ENCODE measurements at regions not wholly inside any gene's neighbourhood (a gene's known extent, or its start where the extent isn't known, plus 50 kb on each side); places are given as distances from the start of the nearest gene placed in this dataset.

- DNase-seq, result no peak
- no peak for TF ChIP-seq POLR2A (IDR thresholded peaks at IDR 0.05; ENCODE audit: low read length)
- TF ChIP-seq GATA1 (IDR thresholded peaks at IDR 0.05; ENCODE audit: low read depth, low read length), result no peak
Measured at GRCh38 chr3:34365771-34366170, 567.3 kb downstream of the PDCD6IP start.

- no peak for TF ChIP-seq POLR2A (IDR thresholded peaks at IDR 0.05; ENCODE audit: low read length)
- no peak for TF ChIP-seq GATA1 (IDR thresholded peaks at IDR 0.05; ENCODE audit: low read depth, low read length)
- DNase-seq, result no peak
Measured at GRCh38 chr3:34367521-34367920, 569.1 kb downstream of the PDCD6IP start.

DNA sequence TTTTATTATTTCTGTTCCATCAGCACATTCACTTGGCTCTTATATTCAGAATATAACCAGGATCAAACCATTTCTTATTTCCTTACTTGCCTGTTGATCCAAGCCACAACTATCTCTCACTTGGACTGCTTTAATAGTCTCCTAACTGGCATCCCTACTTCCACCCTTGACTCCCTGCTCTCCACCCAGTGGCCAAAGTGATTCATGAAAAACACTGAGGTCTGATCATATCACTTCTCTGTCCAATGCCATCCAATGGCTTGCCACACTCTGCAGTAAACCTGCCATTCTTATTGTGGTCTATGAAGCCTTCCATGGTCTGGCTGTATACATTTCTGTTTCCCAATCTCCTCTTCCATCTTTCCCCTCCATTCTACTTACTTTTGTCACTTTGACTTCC lies 576.1 kb downstream of the PDCD6IP start:
- no peak for DNase-seq
- TF ChIP-seq GATA1 (IDR thresholded peaks at IDR 0.05; ENCODE audit: low read depth, low read length) (no peak), POLR2A (IDR thresholded peaks at IDR 0.05; ENCODE audit: low read length) (no peak)

GRCh38 chr3:34376691-34377090 lies 578.3 kb downstream of the PDCD6IP start:
- TF ChIP-seq POLR2A (IDR thresholded peaks at IDR 0.05; ENCODE audit: low read length) (no peak), GATA1 (IDR thresholded peaks at IDR 0.05; ENCODE audit: low read depth, low read length) (no peak)
- no peak for DNase-seq

- no peak for TF ChIP-seq GATA1 (IDR thresholded peaks at IDR 0.05; ENCODE audit: low read depth, low read length)
- no peak for TF ChIP-seq POLR2A (IDR thresholded peaks at IDR 0.05; ENCODE audit: low read length)
- DNase-seq, result no peak
Measured at GRCh38 chr3:34377961-34378360, 579.5 kb downstream of the PDCD6IP start.

GRCh38 chr3:34381243-34381642 lies 582.8 kb downstream of the PDCD6IP start:
- TF ChIP-seq POLR2A (IDR thresholded peaks at IDR 0.05; ENCODE audit: low read length) (no peak), GATA1 (IDR thresholded peaks at IDR 0.05; ENCODE audit: low read depth, low read length) (no peak)
- DNase-seq, result no peak

GRCh38 chr3:34382859-34383258 lies 584.4 kb downstream of the PDCD6IP start:
- no peak for DNase-seq

GRCh38 chr3:34386309-34386708 lies 587.9 kb downstream of the PDCD6IP start:
- TF ChIP-seq POLR2A (IDR thresholded peaks at IDR 0.05; ENCODE audit: low read length) (no peak), GATA1 (IDR thresholded peaks at IDR 0.05; ENCODE audit: low read depth, low read length) (no peak)
- DNase-seq, result no peak

More at GRCh38 chr3:34382859-34383258, 584.4 kb downstream of the PDCD6IP start:
- no peak for TF ChIP-seq GATA1 (IDR thresholded peaks at IDR 0.05; ENCODE audit: low read depth, low read length)
- TF ChIP-seq POLR2A (IDR thresholded peaks at IDR 0.05; ENCODE audit: low read length), result no peak

GRCh38 chr3:34387826-34388564 lies 589.6 kb downstream of the PDCD6IP start:
- DNase-seq, result no peak
- TF ChIP-seq POLR2A (IDR thresholded peaks at IDR 0.05; ENCODE audit: low read length) (no peak), GATA1 (IDR thresholded peaks at IDR 0.05; ENCODE audit: low read depth, low read length) (no peak)

DNA sequence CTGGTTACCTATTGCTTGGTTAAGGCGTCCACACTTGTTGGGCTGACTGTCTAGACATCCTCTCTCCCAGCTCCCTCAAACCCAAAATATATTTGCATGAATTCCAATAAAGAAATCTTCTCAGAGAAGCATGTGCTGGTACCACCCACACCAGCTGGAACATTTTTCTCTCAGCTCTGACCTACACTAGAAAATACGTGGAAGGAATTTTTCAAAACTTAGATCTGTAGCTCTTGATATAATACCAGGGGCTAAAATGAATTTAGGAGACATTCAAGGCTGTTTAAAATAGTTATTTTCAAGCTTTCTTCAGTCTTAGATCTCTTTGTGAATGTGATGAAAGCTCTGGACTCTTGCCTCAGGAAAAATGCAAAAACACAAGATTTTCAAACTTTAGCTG lies 590.4 kb downstream of the PDCD6IP start:
- TF ChIP-seq POLR2A (IDR thresholded peaks at IDR 0.05; ENCODE audit: low read length) (no peak), GATA1 (IDR thresholded peaks at IDR 0.05; ENCODE audit: low read depth, low read length) (no peak)
- no peak for DNase-seq

DNA sequence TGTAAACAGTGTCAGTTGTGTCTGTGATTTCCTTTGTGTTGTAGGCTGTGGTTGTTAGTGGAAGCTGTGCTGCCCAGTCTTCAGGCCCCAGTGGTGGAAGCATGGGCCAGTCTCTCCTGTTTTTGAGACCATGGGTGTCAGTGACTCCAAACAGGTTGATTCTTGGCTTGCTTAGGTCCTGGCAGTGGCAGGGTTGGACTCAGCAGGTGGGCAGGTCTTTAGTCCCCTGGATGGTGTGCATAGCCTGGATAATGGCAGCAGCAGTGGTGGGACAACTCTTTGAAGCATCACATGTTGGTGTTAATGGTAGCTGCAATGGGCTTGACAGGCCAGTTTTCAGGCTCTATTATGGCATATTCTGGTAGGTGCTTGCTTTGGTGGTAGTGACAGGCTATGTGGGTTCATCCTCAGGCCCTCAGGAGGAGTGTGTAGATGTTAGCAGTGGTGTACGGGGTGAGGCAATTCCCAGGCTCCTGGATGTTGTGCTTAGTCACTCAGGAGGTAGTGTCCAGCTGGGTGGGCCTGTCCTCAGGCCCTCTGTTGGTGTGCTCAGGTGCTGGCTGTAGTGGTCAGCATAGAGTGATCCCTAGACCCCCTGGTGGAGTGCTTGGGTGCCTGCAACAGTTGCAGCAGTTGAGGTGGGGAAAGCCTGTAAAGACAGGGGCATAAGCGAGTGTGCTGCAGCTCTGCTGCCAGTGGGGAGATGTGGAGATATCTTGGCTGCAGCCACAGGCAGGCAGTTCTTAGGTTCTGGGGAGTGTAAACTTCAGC lies 596.7 kb downstream of the PDCD6IP start:
- TF ChIP-seq GATA1 (IDR thresholded peaks at IDR 0.05; ENCODE audit: low read depth, low read length) (no peak), POLR2A (IDR thresholded peaks at IDR 0.05; ENCODE audit: low read length) (no peak)
- DNase-seq, result no peak

- no peak for DNase-seq
- TF ChIP-seq POLR2A (IDR thresholded peaks at IDR 0.05; ENCODE audit: low read length) (no peak), GATA1 (IDR thresholded peaks at IDR 0.05; ENCODE audit: low read depth, low read length) (no peak)
Measured at GRCh38 chr3:34396288-34396687, 597.9 kb downstream of the PDCD6IP start.

DNA sequence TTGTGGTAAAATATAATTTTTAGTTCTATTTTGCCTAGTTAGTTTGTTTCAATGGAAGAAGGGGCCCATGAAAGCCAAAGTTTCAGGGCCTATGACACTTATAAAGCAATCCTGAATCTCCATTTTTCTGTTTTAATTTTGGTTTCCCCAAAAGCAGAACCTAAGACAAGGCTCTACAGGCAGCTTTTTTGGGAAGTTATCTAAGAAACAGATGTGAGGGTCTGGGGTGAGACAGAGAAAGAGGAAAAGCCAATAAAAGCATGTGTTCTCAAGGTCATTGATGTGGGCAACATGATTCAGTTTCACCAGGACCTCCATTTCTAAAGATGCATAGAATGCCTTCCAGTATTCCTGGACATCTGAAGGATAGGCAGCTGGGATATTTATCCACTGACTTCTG lies 598.5 kb downstream of the PDCD6IP start:
- TF ChIP-seq POLR2A (IDR thresholded peaks at IDR 0.05; ENCODE audit: low read length) (no peak), GATA1 (IDR thresholded peaks at IDR 0.05; ENCODE audit: low read depth, low read length) (no peak)
- DNase-seq, result no peak

- no peak for DNase-seq
Measured at GRCh38 chr3:34399401-34399800, 601.0 kb downstream of the PDCD6IP start.

GRCh38 chr3:34405159-34405558 lies 606.7 kb downstream of the PDCD6IP start:
- no peak for DNase-seq
- TF ChIP-seq POLR2A (IDR thresholded peaks at IDR 0.05; ENCODE audit: low read length) (no peak), GATA1 (IDR thresholded peaks at IDR 0.05; ENCODE audit: low read depth, low read length) (no peak)

More at GRCh38 chr3:34399401-34399800, 601.0 kb downstream of the PDCD6IP start:
- TF ChIP-seq GATA1 (IDR thresholded peaks at IDR 0.05; ENCODE audit: low read depth, low read length) (no peak), POLR2A (IDR thresholded peaks at IDR 0.05; ENCODE audit: low read length) (no peak)
